GM12875 (cell line): ENCODE measurements at regions not wholly inside any gene's neighbourhood (a gene's known extent, or its start where the extent isn't known, plus 50 kb on each side); places are given as distances from the start of the nearest gene placed in this dataset.

Experiments used
- H3K4me3 ChIP-seq: one replicate; pipeline ENCODE4 v1.5.1; 2011; ENCODE audit warnings: low read depth, low read length, control low read depth
- CTCF ChIP-seq: IDR thresholded peaks from 2 replicates; pipeline ENCODE4 v1.5.1; 2011; ENCODE audit warnings: low read depth, mild to moderate bottlenecking, control low read depth, inconsistent platforms, low read length, moderate library complexity, borderline replicate concordance; ENCODE audit not compliant: insufficient read depth

GRCh38 chr15:87317900-87318299 lies 938.6 kb downstream of the NTRK3 start:
- H3K4me3 ChIP-seq, result no peak overlapping the region
- no peak for TF ChIP-seq CTCF

DNA sequence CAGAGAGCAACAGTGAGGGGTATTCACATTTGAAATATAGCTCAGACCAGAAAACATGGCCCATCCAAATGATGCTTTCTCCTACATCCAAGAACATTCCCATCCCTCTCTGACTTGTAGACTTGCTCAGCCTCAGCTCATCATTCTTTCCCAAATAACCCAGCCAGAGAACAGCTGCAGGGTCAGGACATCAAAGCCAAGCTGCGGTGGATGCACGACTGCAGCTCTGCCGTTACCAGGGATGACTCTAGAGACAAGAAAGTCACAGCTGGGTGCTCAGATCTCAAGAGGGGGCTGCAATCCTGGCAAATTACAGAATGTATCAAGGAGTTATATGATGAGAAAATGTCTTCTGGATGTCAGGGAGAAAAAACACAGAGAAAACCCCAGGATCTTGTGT lies 944.3 kb downstream of the NTRK3 start:
- TF ChIP-seq CTCF, result no peak
- no peak overlapping the region for H3K4me3 ChIP-seq

DNA sequence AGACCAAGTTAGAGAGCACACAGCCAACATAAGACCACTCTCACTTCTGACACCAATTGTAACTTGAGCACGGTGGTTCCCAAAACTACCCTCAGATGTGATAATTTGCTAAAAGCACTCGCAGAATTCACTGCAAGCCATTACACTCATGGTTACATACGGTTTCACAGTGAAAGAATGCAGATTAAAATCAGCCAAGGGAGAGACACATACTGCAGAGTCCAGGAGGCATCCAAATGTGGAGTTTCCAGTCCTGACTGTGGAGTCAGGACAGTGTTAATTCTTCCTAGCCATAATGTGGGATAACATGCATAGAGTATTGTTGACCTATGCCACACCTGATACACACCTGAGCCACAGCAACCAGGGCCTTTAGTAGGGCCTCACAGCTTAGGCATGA lies 956.4 kb downstream of the NTRK3 start:
- TF ChIP-seq CTCF, result no peak
- no peak overlapping the region for H3K4me3 ChIP-seq

- TF ChIP-seq CTCF, result no peak
- no peak overlapping the region for H3K4me3 ChIP-seq
These were observed 961.7 kb downstream of the NTRK3 start for GRCh38 chr15:87294854-87295253.

DNA sequence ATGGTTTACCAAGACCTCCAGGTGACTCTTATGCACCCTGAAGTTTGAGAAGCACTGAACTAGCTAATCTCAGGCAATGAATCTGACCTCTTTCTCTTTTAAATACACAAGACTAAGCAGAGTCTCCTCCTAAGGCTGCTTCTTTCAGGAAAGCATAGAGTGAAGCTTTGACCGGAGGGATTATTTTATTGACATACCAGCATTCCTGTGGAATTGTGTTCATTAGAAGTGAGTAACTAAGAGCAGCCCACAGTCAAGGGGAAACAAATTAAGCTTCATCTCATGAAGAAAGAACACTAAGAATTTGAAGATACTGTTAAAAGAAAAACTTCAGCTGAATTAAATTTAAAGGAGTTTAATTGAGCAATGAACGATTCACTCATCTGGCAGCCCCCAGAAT lies 963.5 kb downstream of the NTRK3 start:
- no peak for TF ChIP-seq CTCF

GRCh38 chr15:87287156-87287555 lies 969.4 kb downstream of the NTRK3 start:
- no peak overlapping the region for H3K4me3 ChIP-seq
- TF ChIP-seq CTCF, result no peak

More for the DNA sequence above, 963.5 kb downstream of the NTRK3 start:
- H3K4me3 ChIP-seq, result no peak overlapping the region

DNA sequence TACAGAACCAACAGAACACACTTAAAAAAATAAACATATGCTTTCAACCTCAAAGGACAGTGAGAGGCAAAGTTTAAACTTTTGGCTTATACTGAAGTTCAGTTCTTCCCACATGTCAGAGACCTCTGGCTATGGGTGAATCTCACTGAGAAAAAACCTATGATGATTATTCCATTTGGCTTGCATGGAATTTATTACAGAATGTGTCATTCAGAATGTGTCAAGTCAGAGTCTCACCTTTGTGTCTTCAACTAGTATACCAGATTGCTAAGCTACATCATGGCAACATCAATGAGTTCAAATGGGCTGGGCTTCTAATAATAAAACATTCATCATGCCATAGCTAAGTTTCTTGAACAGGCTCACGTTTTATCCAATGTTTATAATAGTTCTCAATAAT lies 987.0 kb downstream of the NTRK3 start:
- H3K4me3 ChIP-seq, result no peak overlapping the region
- TF ChIP-seq CTCF, result no peak
